CD8-positive, alpha-beta memory T cell (primary cell): ENCODE measurements at regions not wholly inside any gene's neighbourhood (a gene's known extent, or its start where the extent isn't known, plus 50 kb on each side); places are given as distances from the start of the nearest gene placed in this dataset.

ENCODE experiments used
- CTCF ChIA-PET: fragments of 350-600 bp; sonication (Branson Sonifier 250); formaldehyde crosslinking; loops from one replicate; lab custom pipeline; 2021; ENCODE audit warnings: antibody characterized with exemption; lab: Charles Lee
- POLR2A ChIA-PET: fragments of 350-600 bp; sonication (Branson Sonifier 250); formaldehyde crosslinking; loops from one replicate; lab custom pipeline; 2021; ENCODE audit warnings: antibody characterized with exemption; lab: Charles Lee
- DNase-seq, 5 donors: peaks; one replicate each; pipeline versions ENCODE4 v3.0.0 to v3.0.0-alpha.2; 2020 to 2022; ENCODE audit warnings: mixed read lengths in 1 of 5
- H3K27ac ChIP-seq: one replicate; pipeline ENCODE4 v1.7.0; 2013; ENCODE audit warnings: low read depth, mild to moderate bottlenecking, low read length, moderate library complexity
- H3K27me3 ChIP-seq: 2 replicates; pipeline ENCODE4 v1.7.0; 2013; ENCODE audit warnings: low read length, mild to moderate bottlenecking; ENCODE audit not compliant: insufficient read depth, poor library complexity, severe bottlenecking
- H3K36me3 ChIP-seq: 2 replicates; pipeline ENCODE4 v1.7.0; 2013; ENCODE audit warnings: mild to moderate bottlenecking, low read length, moderate library complexity; ENCODE audit not compliant: insufficient read depth
- H3K4me1 ChIP-seq: 2 replicates; pipeline ENCODE4 v1.7.0; 2013; ENCODE audit warnings: mild to moderate bottlenecking, low read length, moderate library complexity; ENCODE audit not compliant: insufficient read depth
- H3K4me3 ChIP-seq: 2 replicates; pipeline ENCODE4 v1.7.0; 2013; ENCODE audit warnings: mild to moderate bottlenecking, low read length
- H3K9me3 ChIP-seq: 2 replicates; pipeline ENCODE4 v1.7.0; 2013; ENCODE audit warnings: mild to moderate bottlenecking, low read length
- H3K27ac Mint-ChIP-seq, 8 donors: one replicate each; pipeline ENCODE4 v1.8.0; 2020 to 2021; ENCODE audit warnings: mixed read lengths in 8 of 8, mild to moderate bottlenecking in 6 of 8, inconsistent platforms in 3 of 8, moderate library complexity in 3 of 8
- H3K27me3 Mint-ChIP-seq, 2 donors: one replicate each; pipeline ENCODE4 v1.8.0; 2020 to 2021; ENCODE audit warnings: mixed read lengths in 2 of 2, mild to moderate bottlenecking in 1 of 2, moderate library complexity in 1 of 2
- H3K36me3 Mint-ChIP-seq, 3 donors: one replicate each; pipeline ENCODE4 v1.8.0; 2020 to 2021; ENCODE audit warnings: mixed read lengths in 3 of 3, inconsistent platforms in 1 of 3, mild to moderate bottlenecking in 1 of 3
- H3K4me1 Mint-ChIP-seq, 3 donors: one replicate each; pipeline ENCODE4 v1.8.0; 2020 to 2021; ENCODE audit warnings: mixed read lengths in 3 of 3, inconsistent platforms in 1 of 3, mild to moderate bottlenecking in 1 of 3
- H3K4me3 Mint-ChIP-seq, 7 donors: one replicate each; pipeline ENCODE4 v1.8.0; 2020 to 2021; ENCODE audit warnings: mixed read lengths in 7 of 7, mild to moderate bottlenecking in 6 of 7, moderate library complexity in 4 of 7, inconsistent platforms in 2 of 7
- H3K9me3 Mint-ChIP-seq, 5 donors: one replicate each; pipeline ENCODE4 v1.8.0; 2020 to 2022; ENCODE audit warnings: mixed read lengths in 5 of 5, mild to moderate bottlenecking in 3 of 5, moderate library complexity in 2 of 5, inconsistent platforms in 1 of 5

DNA sequence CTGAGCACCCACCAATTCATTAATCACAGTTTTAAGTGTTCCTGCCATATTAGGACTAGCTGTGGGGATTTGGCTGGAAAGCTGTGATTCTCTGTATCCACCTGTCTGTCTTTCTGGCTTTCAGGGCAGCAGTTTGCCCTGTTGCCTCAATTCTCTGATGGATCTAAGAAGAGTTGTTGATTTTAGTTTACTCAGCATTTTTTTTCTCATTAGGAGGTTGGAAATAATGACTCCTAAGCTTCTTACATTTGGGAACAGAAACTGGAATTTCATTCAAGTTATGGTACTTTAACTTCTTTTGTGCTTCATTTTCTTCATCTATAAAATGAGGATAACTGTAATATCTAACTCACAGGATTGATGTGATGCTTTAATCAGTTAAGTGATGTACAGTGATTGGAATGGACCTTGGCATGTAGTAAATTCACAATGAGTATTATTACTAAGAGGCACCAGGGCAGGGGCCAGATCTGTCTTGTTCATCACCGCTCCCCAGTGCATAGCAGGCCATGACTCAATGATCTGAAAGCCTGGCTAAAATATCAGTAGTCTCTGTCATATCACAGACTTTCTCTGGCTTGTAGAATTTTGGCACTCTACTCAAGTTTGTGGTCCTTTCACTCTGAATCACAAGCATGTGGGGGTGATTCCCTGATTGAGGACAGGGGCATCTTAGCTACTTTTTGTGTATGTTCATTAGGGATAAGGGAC is 51.4 kb upstream of the GREM2 start:
- no peak overlapping the region for H3K4me3 ChIP-seq
- H3K36me3 ChIP-seq, result no peaks in the 10 kb centered on the region
- CTCF ChIA-PET, result no interaction called here
- POLR2A ChIA-PET, result no interaction called here
- Mint-ChIP-seq H3K4me1 (peaks cover 7 to 20% (median 10%) of the 10 kb centered on the region in 3 donors), H3K27me3 (peaks cover 0 to 6% of the 10 kb centered on the region in 2 donors), H3K36me3 (peaks cover 0 to 4% (median 0%) of the 10 kb centered on the region in 3 donors), H3K4me3 (no peak overlapping the region), H3K27ac (no peak overlapping the region), H3K9me3 (peaks cover 1 to 15% (median 12%) of the 10 kb centered on the region in 5 donors)
- DNase-seq, result no peak
- no peaks in the 10 kb centered on the region for H3K9me3 ChIP-seq
- H3K4me1 ChIP-seq, result no peaks in the 10 kb centered on the region
- H3K27ac ChIP-seq, result no peak overlapping the region
- no peaks in the 10 kb centered on the region for H3K27me3 ChIP-seq
